ENCODE measurements at regions not wholly inside any gene's neighbourhood (a gene's known extent, or its start where the extent isn't known, plus 50 kb on each side); places are given as distances from the start of the nearest gene placed in this dataset.

DNA sequence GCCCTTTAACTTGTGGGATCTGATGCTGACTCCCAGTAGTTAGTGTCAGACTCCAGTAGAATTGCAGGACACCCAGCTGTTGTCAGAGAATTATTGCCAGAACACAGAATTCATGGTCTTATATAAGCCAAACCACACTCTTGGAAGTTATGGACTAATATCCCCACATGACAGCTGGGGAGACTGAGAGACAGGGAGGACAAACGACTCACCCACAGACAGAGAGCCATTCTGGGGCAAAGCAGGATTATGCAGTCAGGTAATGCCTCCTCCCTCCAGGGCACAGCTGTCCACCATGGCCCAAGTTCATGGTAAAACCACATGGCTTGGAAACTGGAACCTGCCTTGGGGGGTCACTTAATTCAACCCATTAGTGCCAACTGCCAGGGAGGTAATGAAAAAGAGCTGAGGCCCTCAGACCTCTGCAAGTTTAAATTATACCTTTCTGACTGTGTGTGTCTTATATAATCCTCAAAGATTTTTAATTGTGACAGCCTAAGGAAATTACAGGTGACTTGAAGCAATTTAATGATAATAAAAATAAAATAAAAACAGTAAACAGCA lies 299.5 kb downstream of the BUD13 start:
- DNase-seq (ENCODE audit: low read depth): no peak

DNA sequence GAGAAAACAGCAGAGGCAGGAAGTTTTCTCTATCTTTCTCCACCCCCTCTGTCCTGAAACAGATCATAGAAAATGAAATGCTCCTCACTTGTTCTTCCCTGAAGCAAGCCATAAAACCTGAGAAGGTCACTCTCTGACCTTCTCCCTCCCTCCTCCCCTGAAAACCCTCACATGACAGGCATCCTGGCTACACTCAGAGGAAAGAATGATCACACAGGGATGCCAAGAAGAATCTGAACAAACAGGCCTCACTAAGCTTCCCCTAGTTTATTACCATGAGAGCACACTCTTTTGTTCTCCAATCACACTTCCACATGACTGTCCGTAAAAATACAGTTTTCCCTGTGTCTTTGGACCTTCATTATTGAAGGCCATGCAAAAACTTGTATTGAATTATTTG lies 300.1 kb downstream of the BUD13 start:
- no peak for DNase-seq (ENCODE audit: low read depth)

- DNase-seq (ENCODE audit: low read depth): no peak
Measured at GRCh38 chr11:116471608-116472256, 301.1 kb downstream of the BUD13 start.

- DNase-seq (ENCODE audit: low read depth): no peak
Measured at GRCh38 chr11:116468699-116469098, 304.1 kb downstream of the BUD13 start.

DNA sequence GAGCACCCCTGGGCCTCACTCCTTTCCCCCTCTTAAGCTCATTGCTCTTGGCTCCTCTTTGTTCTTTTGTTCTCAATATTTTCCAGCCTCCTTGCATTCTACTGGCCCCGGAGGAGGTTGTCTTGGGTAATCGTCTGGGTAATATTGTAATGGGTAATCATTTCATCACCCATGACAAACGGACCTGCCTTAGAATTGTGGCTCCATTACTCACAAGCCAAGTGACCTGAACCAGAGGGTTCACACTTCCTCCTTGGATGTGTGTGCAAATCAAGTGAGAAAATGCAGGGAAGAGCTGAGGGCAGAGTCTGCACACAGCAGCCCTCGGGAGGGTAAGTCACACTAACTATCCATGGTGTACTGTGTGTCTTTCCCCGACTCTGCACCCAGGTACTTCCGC lies 305.0 kb downstream of the BUD13 start:
- DNase-seq (ENCODE audit: low read depth): no peak

DNA sequence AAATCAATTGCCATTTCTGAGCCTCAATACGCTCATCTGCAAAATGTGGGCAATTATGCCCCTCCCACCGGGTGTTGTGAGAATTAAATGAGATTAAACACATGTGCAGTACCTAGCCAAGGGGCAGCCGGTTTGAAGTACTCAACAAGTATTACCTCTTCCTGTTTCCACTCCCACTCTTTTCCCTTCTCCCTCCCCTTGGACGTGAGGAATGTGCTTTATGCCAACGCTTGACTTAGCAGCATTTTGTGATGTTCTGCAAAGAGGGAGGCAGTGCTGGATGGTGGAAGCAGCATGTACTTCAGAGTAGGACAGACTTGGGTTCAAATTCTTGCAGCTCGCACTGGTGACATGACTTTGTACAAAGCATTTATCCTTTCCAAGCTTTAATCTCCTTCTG lies 306.0 kb downstream of the BUD13 start:
- no peak for DNase-seq (ENCODE audit: low read depth)

- no peak for DNase-seq (ENCODE audit: low read depth)
Measured at GRCh38 chr11:116466191-116466590, 306.6 kb downstream of the BUD13 start.

GRCh38 chr11:116465056-116465455 lies 307.7 kb downstream of the BUD13 start:
- no peak for DNase-seq (ENCODE audit: low read depth)

DNA sequence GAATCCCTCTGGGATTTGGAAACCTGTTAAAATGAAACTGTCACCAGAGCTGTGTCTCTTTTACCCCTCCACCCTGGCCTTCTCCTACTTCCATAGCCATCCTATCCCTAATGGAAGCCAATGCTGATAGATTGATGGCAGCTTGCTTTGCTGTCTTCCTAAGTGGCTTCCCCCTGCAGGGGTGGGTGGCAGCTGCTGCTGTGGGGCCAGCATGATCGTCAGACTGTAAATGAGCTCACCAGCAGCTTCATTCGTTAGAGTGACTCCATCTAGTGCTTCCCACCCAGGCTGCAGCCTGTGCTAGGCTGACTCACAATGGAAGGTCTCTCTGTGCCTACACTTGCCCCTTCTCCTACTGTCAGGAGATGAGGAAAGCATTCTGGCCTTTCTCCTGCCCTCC lies 311.0 kb downstream of the BUD13 start:
- DNase-seq (ENCODE audit: low read depth): no peak

GRCh38 chr11:116460156-116460920 lies 312.4 kb downstream of the BUD13 start:
- no peak for DNase-seq (ENCODE audit: low read depth)

DNA sequence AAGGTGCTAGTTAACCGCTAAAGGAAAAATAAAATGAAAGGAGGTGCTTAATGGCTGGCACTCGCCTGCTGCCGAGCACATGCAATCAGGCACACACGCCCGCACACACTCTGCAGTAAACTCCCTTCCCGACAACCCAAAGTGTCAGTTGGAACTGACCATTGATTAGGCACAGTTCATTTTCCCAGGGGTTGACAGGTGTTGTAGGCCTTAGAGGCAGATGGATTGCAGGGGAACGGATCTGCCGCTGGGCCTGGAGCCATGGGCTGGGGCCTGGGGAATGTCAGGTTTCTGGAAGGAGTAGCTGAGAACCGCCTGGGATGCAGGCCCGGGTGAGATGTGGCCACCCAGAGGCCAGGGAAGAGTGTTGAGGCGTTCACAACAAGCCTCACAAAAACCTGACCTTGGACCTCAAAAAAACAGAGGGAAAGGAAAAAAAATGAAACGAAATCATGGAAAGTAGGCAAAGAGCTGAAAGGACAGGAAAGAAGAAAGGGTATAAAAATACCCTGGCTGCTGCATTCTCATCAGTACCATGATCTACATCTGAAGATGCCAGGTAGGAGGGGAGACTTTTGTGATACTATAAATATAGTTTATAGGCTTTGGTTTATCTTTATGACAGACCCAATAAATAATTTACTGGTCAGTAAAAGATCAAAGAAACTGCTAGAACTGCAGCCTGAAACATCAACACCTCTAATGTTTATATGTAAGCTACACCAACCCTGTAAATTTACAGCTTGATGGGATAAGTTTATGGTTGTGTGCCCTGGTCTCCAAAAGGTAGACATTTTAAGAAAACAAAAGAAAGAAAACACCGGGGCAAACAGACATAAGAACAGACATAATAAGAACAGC lies 313.4 kb downstream of the BUD13 start:
- DNase-seq (ENCODE audit: low read depth): no peak

DNA sequence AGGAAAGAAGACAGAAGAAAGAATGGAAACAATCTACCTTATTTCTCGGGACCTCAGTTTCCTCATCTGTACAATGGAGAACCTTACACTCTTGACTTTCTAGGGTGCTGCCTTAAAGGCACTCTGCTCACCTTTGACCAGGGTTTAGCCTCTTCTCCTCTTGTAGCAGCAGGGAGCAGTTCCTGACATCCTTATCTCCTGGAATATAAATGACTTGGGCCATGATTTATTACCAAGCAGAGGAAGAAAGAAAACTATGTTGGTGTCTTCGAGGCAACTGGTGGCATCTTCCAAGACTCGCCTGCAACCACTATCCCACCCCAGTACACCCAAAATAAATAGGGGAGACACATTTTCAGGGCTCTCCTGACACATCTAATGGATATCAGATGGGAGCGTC lies 314.2 kb downstream of the BUD13 start:
- no peak for DNase-seq (ENCODE audit: low read depth)

GRCh38 chr11:116457336-116458007 lies 315.3 kb downstream of the BUD13 start:
- no peak for DNase-seq (ENCODE audit: low read depth)

- DNase-seq (ENCODE audit: low read depth): no peak
Measured at GRCh38 chr11:116454951-116455350, 317.8 kb downstream of the BUD13 start.

GRCh38 chr11:116454020-116454645 lies 318.7 kb downstream of the BUD13 start:
- DNase-seq (ENCODE audit: low read depth): no peak

DNA sequence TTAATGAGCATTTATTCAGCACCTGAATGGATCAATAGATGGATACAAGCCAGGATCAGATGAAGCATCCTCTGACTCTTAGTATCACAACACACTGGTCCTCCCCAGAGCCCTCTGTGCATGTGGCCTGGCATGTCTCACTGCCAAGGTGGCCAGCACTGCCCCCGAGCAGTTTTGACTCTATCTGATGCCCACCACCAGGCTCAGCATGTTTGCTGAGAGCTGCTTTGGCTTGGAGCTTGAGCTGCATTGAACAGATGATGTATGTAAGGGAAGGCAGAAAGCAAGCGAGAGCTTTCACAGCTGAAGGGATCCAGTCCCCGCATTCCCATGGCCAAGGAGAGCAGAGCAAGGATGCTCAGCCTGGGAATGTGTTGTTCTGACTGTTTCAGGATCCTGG lies 320.3 kb downstream of the BUD13 start:
- no peak for DNase-seq (ENCODE audit: low read depth)

DNA sequence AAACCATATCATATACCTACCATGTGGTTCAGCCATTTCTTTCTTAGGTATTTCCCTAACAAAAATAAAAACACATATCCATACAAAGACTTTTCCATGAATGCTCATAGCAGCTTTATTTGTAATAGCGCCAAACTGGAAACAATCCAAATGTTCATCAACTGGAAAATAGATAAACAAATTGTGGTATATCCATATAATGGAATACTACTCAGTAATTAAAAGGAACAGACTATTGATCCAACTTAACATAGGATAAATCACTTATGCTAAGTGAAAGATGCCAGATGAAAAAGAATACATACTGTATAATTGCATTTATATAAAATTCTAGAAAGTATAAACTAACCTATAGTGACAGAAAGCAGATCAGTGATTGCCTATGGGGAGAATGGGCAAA lies 323.3 kb downstream of the BUD13 start:
- no peak for DNase-seq (ENCODE audit: low read depth)

DNA sequence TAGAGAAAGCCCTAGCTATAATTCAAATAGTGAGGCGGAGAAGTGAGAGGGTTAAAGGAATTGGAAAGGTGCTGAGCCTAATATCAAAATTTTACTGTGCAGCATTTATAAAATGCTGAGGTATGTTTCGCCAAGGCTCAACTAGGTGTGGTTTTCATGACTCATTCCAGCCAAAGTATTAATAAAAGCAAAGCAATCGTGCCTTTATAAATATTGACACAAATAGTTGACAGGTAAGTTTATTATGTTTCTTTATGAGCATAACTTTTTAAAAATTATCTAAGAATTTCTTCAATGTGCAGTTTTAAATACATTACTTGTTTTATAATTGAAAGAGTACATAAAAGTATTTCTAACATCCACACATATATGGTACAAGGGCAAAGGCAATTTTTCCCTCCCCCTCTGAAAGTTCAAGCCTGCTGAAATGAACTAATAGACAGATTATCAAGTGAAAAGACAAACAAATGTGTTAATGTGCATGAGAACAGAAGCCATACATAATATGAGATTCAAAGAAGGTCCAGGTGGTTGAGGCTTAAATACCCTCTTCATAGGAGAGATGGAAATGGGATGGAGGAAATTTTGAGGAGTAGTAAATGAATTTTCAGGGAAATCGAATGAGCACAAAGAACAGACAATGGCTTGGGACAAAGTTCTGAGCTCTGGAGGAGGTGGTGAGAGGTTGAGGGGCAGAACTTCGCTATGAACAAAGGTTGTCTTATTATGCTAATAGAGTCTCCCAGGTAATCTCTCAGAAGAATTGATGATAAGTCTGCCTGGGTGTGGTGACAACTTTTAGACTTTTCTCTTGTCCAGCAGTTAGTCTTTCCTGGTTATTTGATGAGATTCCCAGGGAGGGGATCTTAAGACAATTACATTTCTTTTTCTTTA lies 326.5 kb downstream of the BUD13 start:
- no peak for DNase-seq (ENCODE audit: low read depth)

- DNase-seq (ENCODE audit: low read depth): no peak
Measured at GRCh38 chr11:116445108-116446047, 327.4 kb downstream of the BUD13 start.
